Retinal pigment epithelial cell (primary cell): ENCODE measurements at regions not wholly inside any gene's neighbourhood (a gene's known extent, or its start where the extent isn't known, plus 50 kb on each side); places are given as distances from the start of the nearest gene placed in this dataset.

Source experiments
- DNase-seq: peaks from one replicate; pipeline ENCODE4 v3.0.0-alpha.2; 2010; ENCODE audit warnings: low read depth
- H3K4me3 ChIP-seq: 2 replicates; pipeline ENCODE4 v1.5.1; 2011; ENCODE audit warnings: mild to moderate bottlenecking, low read length, control low read depth, moderate library complexity
- CTCF ChIP-seq: conservative IDR thresholded peaks from 2 replicates; pipeline ENCODE4 v1.5.1; 2011; ENCODE audit warnings: low read depth, low read length, control low read depth, inconsistent platforms

GRCh38 chr2:186302263-186302662, 183.8 kb upstream of the ZC3H15 start:
- no peak for DNase-seq

DNA sequence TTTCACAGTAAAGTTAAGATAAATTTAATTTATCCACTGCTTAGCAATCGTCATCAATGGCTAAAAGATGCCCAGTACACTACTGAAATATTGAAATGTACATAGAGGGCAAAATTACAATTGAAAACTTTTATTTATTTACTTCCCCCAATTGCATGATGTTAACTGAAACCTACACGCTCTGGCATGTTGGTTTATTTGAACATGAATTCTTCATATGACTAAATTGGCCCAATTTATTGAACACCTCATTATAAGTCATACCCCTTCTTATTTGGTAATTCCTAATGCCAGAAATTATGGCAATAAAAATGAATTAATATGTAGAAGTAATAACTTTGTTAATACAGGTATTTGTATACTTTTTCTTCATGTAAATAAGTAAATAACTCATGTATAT, 183.0 kb upstream of the ZC3H15 start:
- H3K4me3 ChIP-seq = no peak overlapping the region
- no peak for DNase-seq
- no peak for TF ChIP-seq CTCF

More at GRCh38 chr2:186302263-186302662, 183.8 kb upstream of the ZC3H15 start:
- TF ChIP-seq CTCF = no peak
- no peak overlapping the region for H3K4me3 ChIP-seq

DNA sequence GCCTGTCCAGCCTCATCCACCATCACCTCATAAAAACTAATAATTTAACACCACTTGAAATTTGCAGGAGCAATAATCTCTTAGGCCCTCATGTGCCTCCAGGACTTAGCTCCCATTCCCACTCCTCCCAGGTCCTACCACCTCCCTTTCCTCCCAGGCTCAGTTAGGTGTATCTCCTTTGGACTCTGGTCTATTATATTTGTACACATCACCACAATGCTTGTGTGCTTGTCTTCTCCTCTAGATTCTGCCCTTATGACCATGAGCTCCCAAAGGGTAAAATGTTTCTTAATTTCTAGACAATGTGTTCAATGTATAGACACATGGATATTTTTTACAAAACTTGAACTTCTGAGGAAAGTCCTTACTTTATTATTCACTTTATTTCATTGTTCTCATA, 182.0 kb upstream of the ZC3H15 start:
- TF ChIP-seq CTCF = no peak

GRCh38 chr2:186306754-186307153, 179.3 kb upstream of the ZC3H15 start:
- TF ChIP-seq CTCF = no peak
- DNase-seq = no peak
- no peak overlapping the region for H3K4me3 ChIP-seq

More for the DNA sequence above, 182.0 kb upstream of the ZC3H15 start:
- DNase-seq = no peak
- no peak overlapping the region for H3K4me3 ChIP-seq

GRCh38 chr2:186307871-186308270, 178.2 kb upstream of the ZC3H15 start:
- TF ChIP-seq CTCF = no peak
- DNase-seq = no peak
- H3K4me3 ChIP-seq = no peak overlapping the region

DNA sequence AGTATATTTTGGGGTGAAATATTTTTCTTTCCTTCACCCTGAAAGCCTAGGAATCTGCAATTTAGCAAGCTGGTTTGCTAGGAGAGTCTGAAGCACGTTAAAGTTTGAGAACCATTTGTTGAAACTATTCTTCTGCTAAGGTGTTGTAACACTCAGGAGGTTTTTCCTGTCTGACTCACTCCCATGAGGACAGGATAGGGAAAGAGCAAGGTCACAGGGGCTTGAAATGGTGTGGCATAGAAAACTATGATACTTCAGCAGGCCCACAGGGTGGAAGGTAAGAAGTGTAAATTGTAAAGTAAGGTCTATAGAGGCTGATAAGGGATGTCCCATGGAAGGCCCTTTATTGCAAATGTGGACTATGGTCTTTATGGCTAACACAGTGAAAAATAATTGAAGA, 177.7 kb upstream of the ZC3H15 start:
- no peak for TF ChIP-seq CTCF
- no peak overlapping the region for H3K4me3 ChIP-seq
- peak; percentile 14 for DNase-seq

DNA sequence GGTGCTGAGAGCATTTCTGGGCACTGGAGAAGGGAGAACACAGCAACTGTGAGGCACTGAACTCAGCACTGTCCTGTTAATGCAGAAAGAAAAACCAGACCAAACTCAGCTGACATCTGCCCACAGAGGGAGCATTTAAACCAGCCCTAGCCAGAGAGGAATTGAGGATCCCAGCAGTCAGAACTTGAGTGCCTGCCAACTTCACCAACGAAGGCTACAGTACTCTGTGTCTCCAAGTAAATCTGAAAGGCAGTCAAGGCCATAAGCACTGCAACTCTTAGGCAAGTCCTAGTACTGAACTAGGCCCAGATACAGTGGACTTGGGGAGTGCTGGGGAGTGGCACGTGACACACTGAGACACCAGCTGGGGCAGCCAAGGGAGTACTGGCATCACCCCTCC, 176.2 kb upstream of the ZC3H15 start:
- DNase-seq = peak; percentile 32
- TF ChIP-seq CTCF = no peak
- no peak overlapping the region for H3K4me3 ChIP-seq
